ENCODE measurements at regions not wholly inside any gene's neighbourhood (a gene's known extent, or its start where the extent isn't known, plus 50 kb on each side); places are given as distances from the start of the nearest gene placed in this dataset.

DNA sequence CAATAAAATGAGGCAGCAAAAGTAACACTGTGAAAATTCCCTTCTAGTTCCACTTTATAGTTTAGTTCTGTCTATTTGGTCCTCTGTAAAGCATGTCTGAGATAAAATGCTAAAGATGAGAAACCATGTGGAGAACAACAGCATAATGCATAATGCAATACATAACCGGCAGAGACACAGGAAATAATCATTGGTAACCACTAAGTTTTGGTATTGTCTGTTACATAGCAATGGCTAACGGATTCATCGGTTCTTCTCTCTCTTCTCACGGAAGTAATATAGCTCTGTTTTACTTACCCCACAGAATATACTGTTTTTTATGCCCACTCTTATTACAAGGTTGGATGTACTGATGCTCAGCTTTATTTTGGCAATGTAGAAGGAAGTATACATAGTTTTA, 158.9 kb downstream of the FAM174A start:
- no peak for TF ChIP-seq EZH2 (IDR thresholded peaks at IDR 0.05; ENCODE audit: low read depth)
- TF ChIP-seq CTCF (conservative IDR thresholded peaks at IDR 0.05) = no peak

Data from PC-9 (cell line).